Activated CD4-positive, alpha-beta memory T cell treated with anti-CD3 and anti-CD28 coated beads for 36 hours (primary cell): ENCODE measurements at regions not wholly inside any gene's neighbourhood (a gene's known extent, or its start where the extent isn't known, plus 50 kb on each side); places are given as distances from the start of the nearest gene placed in this dataset.

Experiments
- CTCF ChIA-PET: fragments of 350-600 bp; sonication (Branson Sonifier 250); formaldehyde crosslinking; loops from one replicate; lab custom pipeline; 2021; ENCODE audit warnings: antibody characterized with exemption, inconsistent platforms; lab: Charles Lee
- POLR2A ChIA-PET: fragments of 350-600 bp; sonication (Branson Sonifier 250); formaldehyde crosslinking; loops from one replicate; lab custom pipeline; 2021; ENCODE audit warnings: antibody characterized with exemption; lab: Charles Lee
- DNase-seq: peaks from one replicate; pipeline ENCODE4 v3.0.0-alpha.2; 2020
- H3K27ac Mint-ChIP-seq: one replicate; pipeline ENCODE4 v1.8.0; 2021; ENCODE audit warnings: mixed read lengths
- H3K27me3 Mint-ChIP-seq: one replicate; pipeline ENCODE4 v1.8.0; 2021; ENCODE audit warnings: mixed read lengths
- H3K36me3 Mint-ChIP-seq: one replicate; pipeline ENCODE4 v1.8.0; 2021; ENCODE audit warnings: mixed read lengths
- H3K4me1 Mint-ChIP-seq: one replicate; pipeline ENCODE4 v1.8.0; 2021; ENCODE audit warnings: low read depth, mixed read lengths
- H3K4me3 Mint-ChIP-seq: one replicate; pipeline ENCODE4 v1.8.0; 2021; ENCODE audit warnings: mild to moderate bottlenecking, mixed read lengths
- H3K9me3 Mint-ChIP-seq: one replicate; pipeline ENCODE4 v1.8.0; 2021; ENCODE audit warnings: mixed read lengths
- intact Hi-C: fragments of 100-400 bp; cut with micrococcal nuclease; formaldehyde crosslinking; loops from one replicate; pipeline ENCODE4 v1.15.1; 2023

DNA sequence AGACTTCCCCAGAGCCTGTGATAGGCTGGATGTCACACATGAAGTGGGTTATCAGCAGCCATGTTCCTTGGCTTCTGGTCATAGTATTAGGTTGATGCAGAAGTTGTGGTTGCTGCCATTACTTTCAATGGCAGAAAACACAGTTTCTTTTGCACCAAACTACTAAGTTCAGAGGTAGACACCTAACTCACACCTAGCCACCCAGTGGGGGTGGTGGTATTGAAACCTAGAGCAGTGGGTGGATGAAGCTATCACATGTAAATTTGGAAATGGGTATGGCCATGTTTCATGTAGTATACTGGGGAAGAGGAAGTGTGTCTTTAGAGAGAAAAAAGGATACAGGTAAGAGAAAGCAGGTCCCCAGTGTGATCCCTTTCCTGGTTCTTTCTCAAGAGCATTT, 347.9 kb upstream of the SEMA6A start:
- H3K4me1 Mint-ChIP-seq: no peaks in the 10 kb centered on the region
- no peak for DNase-seq
- H3K4me3 Mint-ChIP-seq: no peak overlapping the region
- H3K9me3 Mint-ChIP-seq: no peaks in the 10 kb centered on the region
- H3K27ac Mint-ChIP-seq: no peak overlapping the region
- no peaks in the 10 kb centered on the region for H3K27me3 Mint-ChIP-seq
- ChIA-PET POLR2A (no interaction called here), CTCF (no interaction called here)
- H3K36me3 Mint-ChIP-seq: no peaks in the 10 kb centered on the region
- intact Hi-C loops: no loop called here

DNA sequence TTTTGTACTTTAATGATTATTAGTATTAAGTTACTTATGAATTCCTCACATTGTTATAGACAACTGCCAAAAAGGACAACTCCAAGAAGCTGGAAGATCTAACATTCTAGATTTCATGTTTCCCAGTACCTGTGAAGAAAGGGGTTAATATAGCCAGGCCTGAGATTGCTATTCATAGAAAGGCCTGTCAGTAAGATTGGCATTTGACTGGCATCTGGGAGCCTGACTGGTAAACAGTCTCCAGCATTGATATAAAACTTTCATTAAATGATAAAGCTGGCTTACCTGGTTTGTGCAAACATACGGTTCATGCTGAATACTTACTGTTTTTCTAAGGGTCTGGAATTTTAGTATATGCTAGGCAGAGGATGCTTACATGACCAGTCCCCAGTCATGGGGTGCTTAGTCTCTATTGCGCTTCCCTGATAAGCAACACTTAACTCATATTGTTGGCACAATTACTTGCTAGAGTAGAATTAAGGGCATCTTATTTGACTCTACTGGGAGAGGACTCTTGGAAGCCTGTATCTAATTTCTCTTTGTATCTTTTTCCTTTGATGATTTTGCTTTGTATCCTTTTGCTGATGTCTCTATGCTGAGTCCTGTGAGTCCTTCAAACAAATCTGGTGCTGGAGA, 340.4 kb upstream of the SEMA6A start:
- Mint-ChIP-seq H3K27ac (no peak overlapping the region), H3K27me3 (no peaks in the 10 kb centered on the region), H3K4me3 (no peak overlapping the region), H3K4me1 (no peaks in the 10 kb centered on the region), H3K9me3 (no peaks in the 10 kb centered on the region), H3K36me3 (no peaks in the 10 kb centered on the region)
- intact Hi-C loops: no loop called here
- ChIA-PET POLR2A (no interaction called here), CTCF (no interaction called here)
- no peak for DNase-seq

DNA sequence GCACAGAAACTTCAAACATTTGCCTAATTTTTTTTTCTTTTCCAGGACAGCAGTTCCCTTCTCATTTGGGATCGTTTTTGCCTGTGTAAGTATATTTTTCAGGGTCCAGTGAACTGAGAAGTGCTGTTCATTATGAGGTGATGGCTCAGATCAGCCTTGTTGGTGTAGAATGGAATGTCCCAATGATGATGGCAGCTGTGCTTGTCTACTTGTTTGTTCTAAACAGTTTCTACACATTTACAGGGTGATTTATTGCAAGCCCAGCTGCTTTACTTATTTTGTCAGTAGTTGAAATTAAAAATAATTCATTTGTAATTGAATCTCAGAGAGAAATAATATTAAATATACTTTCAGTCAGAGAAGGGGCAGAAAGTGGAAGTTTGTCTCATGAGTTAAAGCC, 337.6 kb upstream of the SEMA6A start:
- ChIA-PET CTCF (no interaction called here), POLR2A (no interaction called here)
- H3K27ac Mint-ChIP-seq: no peak overlapping the region
- intact Hi-C loops: no loop called here
- no peaks in the 10 kb centered on the region for H3K9me3 Mint-ChIP-seq
- peaks cover 1% of the 10 kb centered on the region for H3K27me3 Mint-ChIP-seq
- no peak overlapping the region for H3K4me3 Mint-ChIP-seq
- H3K4me1 Mint-ChIP-seq: no peaks in the 10 kb centered on the region
- DNase-seq: no peak
- H3K36me3 Mint-ChIP-seq: no peaks in the 10 kb centered on the region

DNA sequence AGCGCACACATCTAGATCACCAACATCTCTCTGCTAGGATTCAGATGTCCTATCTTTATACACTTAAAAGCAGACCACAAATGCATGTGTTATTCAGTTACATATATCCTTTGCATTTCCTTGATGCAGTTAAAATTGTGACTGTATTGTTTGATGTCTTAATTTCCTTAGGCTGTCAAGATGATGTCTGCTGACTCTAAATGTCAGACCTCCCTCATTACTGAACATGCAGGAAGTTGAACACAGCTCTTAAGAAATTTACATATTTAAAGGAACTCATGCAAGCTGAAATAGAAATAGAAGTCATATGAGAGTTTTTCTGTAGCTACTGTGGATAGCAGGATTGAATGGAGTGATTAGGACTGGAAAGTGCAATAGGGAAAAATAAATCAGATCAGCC, 336.5 kb upstream of the SEMA6A start:
- intact Hi-C loops: no loop called here
- ChIA-PET POLR2A (no interaction called here), CTCF (no interaction called here)
- no peaks in the 10 kb centered on the region for H3K9me3 Mint-ChIP-seq
- H3K27me3 Mint-ChIP-seq: peaks cover 1% of the 10 kb centered on the region
- H3K4me1 Mint-ChIP-seq: no peaks in the 10 kb centered on the region
- DNase-seq: no peak
- no peaks in the 10 kb centered on the region for H3K36me3 Mint-ChIP-seq
- H3K27ac Mint-ChIP-seq: no peak overlapping the region
- H3K4me3 Mint-ChIP-seq: no peak overlapping the region

DNA sequence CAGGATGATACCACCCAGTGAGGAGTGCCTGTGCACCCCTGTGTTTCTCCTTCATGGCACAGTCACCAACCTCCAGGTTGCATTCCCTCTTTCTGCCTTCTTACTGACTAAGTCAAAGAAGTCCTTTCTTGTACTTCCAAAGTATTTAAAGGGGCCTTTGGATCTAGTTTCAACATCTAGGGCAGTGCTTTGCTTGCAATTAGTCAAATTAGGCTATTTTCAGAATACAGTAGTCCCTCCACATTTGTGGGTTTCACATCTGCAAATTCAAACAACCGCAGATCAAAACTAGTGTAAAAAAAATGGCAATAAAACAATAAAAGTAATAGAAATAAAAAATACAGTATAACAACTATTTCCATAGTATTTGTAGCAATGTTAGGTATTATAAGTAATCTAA, 333.9 kb upstream of the SEMA6A start:
- Mint-ChIP-seq H3K27ac (no peak overlapping the region), H3K36me3 (no peaks in the 10 kb centered on the region), H3K9me3 (no peaks in the 10 kb centered on the region), H3K4me3 (no peak overlapping the region), H3K4me1 (no peaks in the 10 kb centered on the region), H3K27me3 (peaks cover 1% of the 10 kb centered on the region)
- ChIA-PET POLR2A (no interaction called here), CTCF (no interaction called here)
- intact Hi-C loops: no loop called here
- no peak for DNase-seq

DNA sequence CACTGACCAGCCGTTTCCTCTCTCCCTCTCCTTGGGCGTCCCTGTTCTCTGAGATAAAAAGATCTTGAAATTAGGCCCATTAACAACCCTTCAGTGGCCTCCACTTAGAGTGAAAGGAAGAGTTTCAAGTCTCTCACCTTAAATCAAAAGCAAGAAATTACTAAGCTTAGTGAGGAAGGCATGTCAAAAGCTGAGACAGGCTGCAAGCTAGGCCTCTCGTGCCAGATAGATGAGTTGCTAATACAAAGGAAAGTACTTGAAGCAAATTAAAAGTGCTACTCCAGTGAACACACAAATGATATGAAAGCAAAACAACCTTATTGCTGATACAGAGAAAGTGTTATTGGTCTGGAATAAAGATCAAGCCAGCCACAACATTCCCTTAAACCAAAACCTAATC, 331.3 kb upstream of the SEMA6A start:
- DNase-seq: no peak
- no peaks in the 10 kb centered on the region for H3K9me3 Mint-ChIP-seq
- H3K27me3 Mint-ChIP-seq: peaks cover 1% of the 10 kb centered on the region
- intact Hi-C loops: no loop called here
- ChIA-PET CTCF (no interaction called here), POLR2A (no interaction called here)
- no peak overlapping the region for H3K27ac Mint-ChIP-seq
- H3K4me3 Mint-ChIP-seq: no peak overlapping the region
- H3K4me1 Mint-ChIP-seq: no peaks in the 10 kb centered on the region
- H3K36me3 Mint-ChIP-seq: no peaks in the 10 kb centered on the region

DNA sequence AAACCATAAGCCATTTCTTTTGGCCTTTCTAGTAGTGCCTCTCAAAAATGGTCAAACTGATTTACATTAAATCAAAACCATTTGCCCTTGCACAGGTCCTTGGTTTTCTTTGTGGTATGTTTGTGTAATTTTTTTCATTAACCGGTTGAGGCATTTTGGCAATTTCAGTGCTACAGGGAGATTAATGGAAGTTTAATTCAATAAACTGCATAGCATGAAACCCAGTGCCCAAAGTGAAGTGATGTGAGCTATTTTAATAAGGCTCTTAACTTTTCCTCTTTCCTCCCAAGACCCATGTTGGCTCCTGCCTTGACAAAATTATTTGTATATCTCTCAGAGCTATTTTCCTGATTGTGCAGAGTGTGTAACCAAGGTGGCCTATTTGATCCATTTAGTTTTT, 326.2 kb upstream of the SEMA6A start:
- CTCF ChIA-PET: no interaction called here

DNA sequence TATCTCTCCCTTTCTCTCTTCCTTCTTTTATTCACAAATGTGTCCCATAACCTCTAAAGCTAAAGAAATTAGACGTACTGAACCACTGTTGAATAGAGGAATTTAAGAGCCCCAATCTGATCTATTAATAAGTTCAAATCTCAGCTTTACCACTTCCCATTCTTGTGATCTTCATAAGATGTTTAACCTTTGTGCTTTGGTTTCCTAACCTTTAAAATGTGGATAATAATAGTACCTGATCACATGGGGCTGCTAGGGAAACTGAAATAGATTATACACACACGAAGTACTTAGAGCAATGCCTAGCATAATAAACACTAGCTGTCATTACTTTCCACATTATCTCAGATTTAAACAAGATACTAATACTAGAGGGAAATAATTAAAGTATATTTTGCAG, 324.3 kb upstream of the SEMA6A start:
- Mint-ChIP-seq H3K27ac (no peak overlapping the region), H3K27me3 (no peaks in the 10 kb centered on the region), H3K36me3 (no peaks in the 10 kb centered on the region), H3K4me3 (no peak overlapping the region), H3K4me1 (no peaks in the 10 kb centered on the region), H3K9me3 (no peaks in the 10 kb centered on the region)
- ChIA-PET CTCF (no interaction called here), POLR2A (no interaction called here)
- intact Hi-C loops: no loop called here
- no peak for DNase-seq

More for the DNA sequence above, 326.2 kb upstream of the SEMA6A start:
- intact Hi-C loops: no loop called here
- H3K36me3 Mint-ChIP-seq: no peaks in the 10 kb centered on the region
- POLR2A ChIA-PET: no interaction called here
- H3K4me1 Mint-ChIP-seq: no peaks in the 10 kb centered on the region
- no peaks in the 10 kb centered on the region for H3K9me3 Mint-ChIP-seq
- H3K4me3 Mint-ChIP-seq: no peak overlapping the region
- H3K27ac Mint-ChIP-seq: no peak overlapping the region
- H3K27me3 Mint-ChIP-seq: no peaks in the 10 kb centered on the region
- no peak for DNase-seq

DNA sequence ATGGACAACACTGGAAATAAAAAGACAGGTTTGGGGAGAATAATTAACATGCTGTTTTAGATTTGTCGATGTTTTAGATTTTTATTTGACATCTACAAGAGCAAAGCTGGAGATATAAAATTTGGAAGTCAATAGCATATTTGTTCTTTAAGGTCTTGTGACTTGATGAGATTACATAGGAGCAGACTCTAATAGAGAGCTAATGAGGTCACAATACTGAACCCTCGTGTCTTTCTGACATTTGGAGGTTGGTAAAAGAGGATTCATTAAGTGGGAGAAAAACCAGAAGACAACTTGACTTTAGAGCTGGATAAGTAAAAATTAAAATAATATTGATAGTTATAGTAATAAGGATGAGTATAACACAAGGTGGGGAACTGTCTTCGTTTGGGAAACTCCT, 322.7 kb upstream of the SEMA6A start:
- H3K4me3 Mint-ChIP-seq: no peak overlapping the region
- intact Hi-C loops: no loop called here
- DNase-seq: no peak
- no peaks in the 10 kb centered on the region for H3K36me3 Mint-ChIP-seq
- POLR2A ChIA-PET: no interaction called here
- H3K9me3 Mint-ChIP-seq: no peaks in the 10 kb centered on the region
- no peak overlapping the region for H3K27ac Mint-ChIP-seq
- CTCF ChIA-PET: no interaction called here
- no peaks in the 10 kb centered on the region for H3K4me1 Mint-ChIP-seq
- no peaks in the 10 kb centered on the region for H3K27me3 Mint-ChIP-seq

DNA sequence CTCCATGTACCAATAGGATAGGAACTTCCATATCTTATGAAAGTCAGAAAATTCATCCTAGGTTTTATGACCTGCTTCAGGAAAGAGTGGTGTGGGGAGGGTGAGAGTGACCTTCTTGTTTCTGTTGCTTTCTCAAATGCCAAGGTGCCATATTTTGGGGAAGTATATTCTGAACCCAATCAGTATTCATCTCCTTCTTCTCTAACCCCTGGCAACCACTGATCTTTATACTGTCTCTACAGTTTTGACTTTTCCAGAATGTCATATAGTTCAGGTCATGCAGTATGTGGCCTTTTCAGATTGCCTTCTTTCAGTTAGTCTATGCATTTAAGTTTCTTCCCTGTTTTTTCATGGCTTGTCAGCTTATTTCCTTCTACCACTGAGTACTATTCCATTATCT, 321.4 kb upstream of the SEMA6A start:
- ChIA-PET CTCF (no interaction called here), POLR2A (no interaction called here)

DNA sequence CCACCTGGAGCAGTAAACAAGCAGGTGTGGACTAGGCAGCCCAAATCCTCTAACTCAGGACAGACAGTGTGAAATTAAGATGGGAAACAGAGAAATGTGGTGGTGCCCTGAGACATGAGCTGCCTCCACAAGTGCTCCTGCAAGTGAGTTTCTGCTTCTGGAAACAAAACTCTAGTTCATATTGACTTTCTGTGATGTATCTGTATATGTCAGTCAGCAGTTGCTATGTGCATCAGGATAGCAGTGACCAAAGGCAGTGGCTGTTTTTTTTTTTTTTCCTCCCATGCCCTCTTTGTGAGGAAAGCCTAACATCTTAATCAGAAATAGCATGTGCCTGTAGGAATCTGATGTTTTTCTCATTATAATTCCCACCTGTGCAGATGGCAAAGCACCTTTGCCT, 318.4 kb upstream of the SEMA6A start:
- DNase-seq: no peak
- ChIA-PET POLR2A (no interaction called here), CTCF (no interaction called here)
- intact Hi-C loops: no loop called here
- Mint-ChIP-seq H3K4me1 (no peaks in the 10 kb centered on the region), H3K4me3 (no peak overlapping the region), H3K27me3 (no peaks in the 10 kb centered on the region), H3K9me3 (no peaks in the 10 kb centered on the region), H3K36me3 (no peaks in the 10 kb centered on the region), H3K27ac (no peak overlapping the region)

More for the DNA sequence above, 321.4 kb upstream of the SEMA6A start:
- H3K4me1 Mint-ChIP-seq: no peaks in the 10 kb centered on the region
- no peaks in the 10 kb centered on the region for H3K36me3 Mint-ChIP-seq
- no peak for DNase-seq
- H3K27ac Mint-ChIP-seq: no peak overlapping the region
- H3K27me3 Mint-ChIP-seq: no peaks in the 10 kb centered on the region
- intact Hi-C loops: no loop called here
- H3K4me3 Mint-ChIP-seq: no peak overlapping the region
- H3K9me3 Mint-ChIP-seq: no peaks in the 10 kb centered on the region

DNA sequence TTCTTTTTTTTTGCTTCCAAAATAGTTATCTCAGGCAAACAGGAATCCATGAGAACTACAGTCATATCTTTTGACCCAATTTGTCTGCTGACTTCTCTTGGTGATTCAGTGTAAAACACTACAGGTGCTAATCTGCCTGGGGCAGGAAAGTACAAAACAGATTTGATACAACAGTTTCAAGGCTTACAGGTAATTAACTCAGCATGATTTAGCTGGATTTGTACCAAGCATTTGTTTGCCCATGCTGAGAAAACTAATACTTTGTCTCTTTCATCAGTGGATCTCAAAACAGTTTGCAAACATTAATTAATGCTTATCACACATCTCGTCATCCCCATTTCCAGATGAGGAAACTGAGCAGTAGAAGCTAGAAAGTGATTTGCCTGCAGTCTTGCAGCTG, 312.5 kb upstream of the SEMA6A start:
- H3K4me1 Mint-ChIP-seq: no peaks in the 10 kb centered on the region

DNA sequence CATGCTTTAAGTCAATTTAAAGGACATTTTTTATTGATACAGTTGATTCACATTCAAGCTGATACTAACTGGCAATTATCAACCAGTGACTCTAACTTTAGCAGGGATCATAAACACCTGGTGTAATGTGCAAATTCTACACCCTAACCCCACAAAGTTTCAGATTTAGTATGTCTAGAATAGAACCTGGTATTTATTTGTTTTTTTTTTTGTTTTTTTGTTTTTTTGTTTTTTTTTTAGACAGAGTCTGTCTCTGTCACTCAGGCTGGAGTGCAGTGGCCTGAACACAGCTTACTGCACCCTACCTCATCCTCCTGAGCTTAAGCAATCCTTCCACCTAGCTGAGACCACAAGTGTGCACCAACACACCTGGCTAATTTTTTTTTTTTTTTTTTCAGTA, 311.2 kb upstream of the SEMA6A start:
- Mint-ChIP-seq H3K4me1 (no peaks in the 10 kb centered on the region), H3K9me3 (no peaks in the 10 kb centered on the region), H3K27me3 (no peaks in the 10 kb centered on the region), H3K27ac (no peak overlapping the region), H3K36me3 (no peaks in the 10 kb centered on the region), H3K4me3 (no peak overlapping the region)
- no peak for DNase-seq
- intact Hi-C loops: no loop called here
- ChIA-PET CTCF (no interaction called here), POLR2A (no interaction called here)

More for the DNA sequence above, 312.5 kb upstream of the SEMA6A start:
- Mint-ChIP-seq H3K27ac (no peak overlapping the region), H3K9me3 (no peaks in the 10 kb centered on the region), H3K36me3 (no peaks in the 10 kb centered on the region), H3K27me3 (no peaks in the 10 kb centered on the region), H3K4me3 (no peak overlapping the region)
- ChIA-PET CTCF (no interaction called here), POLR2A (no interaction called here)
- DNase-seq: no peak
- intact Hi-C loops: no loop called here
